ENCODE measurements at regions not wholly inside any gene's neighbourhood (a gene's known extent, or its start where the extent isn't known, plus 50 kb on each side); places are given as distances from the start of the nearest gene placed in this dataset.

DNA sequence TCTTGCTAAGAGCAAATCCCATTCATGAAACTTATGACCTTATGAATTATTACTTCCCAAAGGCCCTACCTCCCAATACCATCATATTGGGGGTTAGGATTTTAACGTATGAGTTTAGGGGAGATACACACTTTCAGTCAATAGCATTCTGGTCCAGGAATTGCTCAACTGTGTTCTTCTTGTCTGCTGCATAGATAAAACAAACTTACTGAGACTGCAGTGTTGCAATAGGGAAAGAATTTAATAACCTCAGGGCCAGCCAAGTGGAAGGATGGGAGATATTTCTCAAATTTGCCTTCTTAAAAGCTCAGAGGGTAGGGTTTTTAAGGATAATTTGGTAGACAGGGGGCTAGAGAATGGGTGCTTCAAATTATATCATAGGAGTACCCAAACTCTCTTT lies 625.8 kb downstream of the OTOL1 start:
- FAIRE-seq (no peak), ATAC-seq (no peak), DNase-seq (ENCODE audit: low spot score) (no peak)
- BruUV-seq (replicated peaks): no TSS peak
- ChIA-PET POLR2A (no interaction called here), CTCF (ENCODE audit: low intra/inter-chr PET ratio, low total read pairs) (no interaction called here)
- Histone ChIP-seq H3K4me1 (ENCODE audit: insufficient read depth, low read length) (no peaks in the 10 kb centered on the region), H3K27me3 (ENCODE audit: control insufficient read depth in 1 of 2, insufficient read depth in 2 of 2, low read length in 2 of 2) (no peaks in the 10 kb centered on the region), H3K9me3 (ENCODE audit: low read length) (no peaks in the 10 kb centered on the region), H2AFZ (ENCODE audit: low read length) (no peak overlapping the region), H3K79me2 (ENCODE audit: insufficient read depth, low read length) (no peaks in the 10 kb centered on the region), H3K4me2 (ENCODE audit: low read depth, low read length) (no peak overlapping the region), H3K27ac (ENCODE audit: extremely low read length, insufficient read depth, low read length) (no peak overlapping the region), H4K20me1 (ENCODE audit: insufficient read depth, low read length) (no peaks in the 10 kb centered on the region), H3K36me3 (replicated peaks in 1 of 2; ENCODE audit: control insufficient read depth in 1 of 2, insufficient read depth in 2 of 2, low read length in 2 of 2) (no peaks in the 10 kb centered on the region), H3K9ac (ENCODE audit: insufficient read depth, low read depth, low read length) (no peak overlapping the region), H3K4me3 (replicated peaks in 1 of 3; ENCODE audit: insufficient read depth in 1 of 3, low read depth in 2 of 3, low read length in 3 of 3) (no peak overlapping the region)
- WGBS (ENCODE audit: low lambda C conversion rate): 0% methylated on average over 1 of the region's 1 CpG
- intact Hi-C loops (cut with micrococcal nuclease; ENCODE audit: unreplicated experiment): no loop called here
- TF ChIP-seq KMT2A (CRISPR knock-in tag; IDR thresholded peaks at IDR 0.05) (no peak), ZNF549 (CRISPR knock-in tag; IDR thresholded peaks at IDR 0.05) (no peak), ZNF17 (CRISPR knock-in tag; IDR thresholded peaks at IDR 0.05) (no peak), SOX13 (IDR thresholded peaks at IDR 0.05) (no peak), SOX13 (CRISPR knock-in tag; conservative IDR thresholded peaks at IDR 0.05 in 1 of 2, IDR thresholded peaks at IDR 0.05 in 1 of 2) (no peak), ZNF614 (CRISPR knock-in tag; IDR thresholded peaks at IDR 0.05; ENCODE audit: borderline replicate concordance) (no peak), MEIS2 (CRISPR knock-in tag; IDR thresholded peaks at IDR 0.05) (no peak), ZNF253 (CRISPR knock-in tag; IDR thresholded peaks at IDR 0.05; ENCODE audit: borderline replicate concordance) (no peak), REPIN1 (CRISPR knock-in tag; IDR thresholded peaks at IDR 0.05; ENCODE audit: borderline replicate concordance, low read depth) (no peak), ZNF205 (CRISPR knock-in tag; IDR thresholded peaks at IDR 0.05) (no peak)
- TF ChIP-seq, protein P1, sequence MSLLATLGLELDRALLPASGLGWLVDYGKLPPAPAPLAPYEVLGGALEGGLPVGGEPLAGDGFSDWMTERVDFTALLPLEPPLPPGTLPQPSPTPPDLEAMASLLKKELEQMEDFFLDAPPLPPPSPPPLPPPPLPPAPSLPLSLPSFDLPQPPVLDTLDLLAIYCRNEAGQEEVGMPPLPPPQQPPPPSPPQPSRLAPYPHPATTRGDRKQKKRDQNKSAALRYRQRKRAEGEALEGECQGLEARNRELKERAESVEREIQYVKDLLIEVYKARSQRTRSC (CRISPR knock-in tag; IDR thresholded peaks at IDR 0.05; ENCODE audit: low read depth): no peak
- TF ChIP-seq, protein P2, sequence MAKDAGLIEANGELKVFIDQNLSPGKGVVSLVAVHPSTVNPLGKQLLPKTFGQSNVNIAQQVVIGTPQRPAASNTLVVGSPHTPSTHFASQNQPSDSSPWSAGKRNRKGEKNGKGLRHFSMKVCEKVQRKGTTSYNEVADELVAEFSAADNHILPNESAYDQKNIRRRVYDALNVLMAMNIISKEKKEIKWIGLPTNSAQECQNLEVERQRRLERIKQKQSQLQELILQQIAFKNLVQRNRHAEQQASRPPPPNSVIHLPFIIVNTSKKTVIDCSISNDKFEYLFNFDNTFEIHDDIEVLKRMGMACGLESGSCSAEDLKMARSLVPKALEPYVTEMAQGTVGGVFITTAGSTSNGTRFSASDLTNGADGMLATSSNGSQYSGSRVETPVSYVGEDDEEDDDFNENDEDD (CRISPR knock-in tag; IDR thresholded peaks at IDR 0.05; ENCODE audit: borderline replicate concordance): no peak
- in situ Hi-C loops (cut with HindIII; ENCODE audit: extremely low pct_ligation_motif_present, low pct_unique_long_range_greater_than_20kb): no loop called here

Measured in HepG2 (cell line).